GM10266 (cell line): ENCODE measurements at regions not wholly inside any gene's neighbourhood (a gene's known extent, or its start where the extent isn't known, plus 50 kb on each side); places are given as distances from the start of the nearest gene placed in this dataset.

Source experiments
- DNase-seq: peaks from one replicate; pipeline ENCODE4 v3.0.0; 2012; ENCODE audit errors: extremely low spot score
- CTCF ChIP-seq: IDR thresholded peaks from 2 replicates; pipeline ENCODE4 v1.5.1; 2012; ENCODE audit warnings: mild to moderate bottlenecking, low read depth; ENCODE audit not compliant: control insufficient read depth, insufficient read depth; ENCODE audit errors: missing control alignments

- DNase-seq = no peak
- no peak for TF ChIP-seq CTCF
These were observed 237.8 kb upstream of the GSE1 start for GRCh38 chr16:85375282-85375681.

- DNase-seq = no peak
- TF ChIP-seq CTCF = no peak
These were observed 236.6 kb upstream of the GSE1 start for GRCh38 chr16:85376292-85377095.

DNA sequence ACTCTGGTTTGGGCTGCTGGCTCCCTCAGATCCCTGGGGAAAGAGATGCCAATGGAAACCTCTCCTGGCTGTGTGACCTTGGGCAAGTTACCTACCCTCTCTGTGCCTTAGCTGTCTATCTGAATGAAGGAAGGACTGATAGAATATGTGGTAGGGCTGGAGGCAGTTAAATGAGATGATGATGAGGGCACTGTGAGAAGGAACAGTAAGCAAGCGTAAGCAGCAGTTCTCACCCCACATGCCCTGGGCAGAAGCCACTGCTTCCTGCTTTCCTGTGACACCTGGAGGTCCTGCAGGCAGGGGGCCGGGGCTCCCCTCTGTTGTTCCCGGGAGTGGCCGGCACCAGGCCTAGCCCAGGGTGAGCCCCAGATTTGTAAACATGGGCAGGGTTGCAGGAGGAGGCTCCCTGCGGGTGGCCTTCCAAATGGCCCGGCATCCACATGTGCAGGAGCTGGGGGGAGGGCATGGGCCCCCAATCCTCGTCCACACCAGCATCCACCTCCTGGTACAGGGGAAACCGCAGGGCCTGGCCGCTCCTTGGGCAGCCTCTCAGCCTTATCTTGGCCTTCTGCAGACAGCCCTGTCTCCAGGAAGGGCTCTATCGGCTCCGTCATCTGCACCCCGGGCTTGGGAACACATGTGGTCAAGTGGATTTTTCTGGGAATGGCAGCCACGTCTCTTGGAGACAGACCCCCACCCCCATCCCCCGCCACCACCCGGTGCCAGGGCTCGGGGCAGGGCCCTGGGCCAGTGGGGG is 235.6 kb upstream of the GSE1 start:
- no peak for DNase-seq
- TF ChIP-seq CTCF = no peak

GRCh38 chr16:85378145-85379040 is 234.7 kb upstream of the GSE1 start:
- DNase-seq = no peak
- no peak for TF ChIP-seq CTCF

DNA sequence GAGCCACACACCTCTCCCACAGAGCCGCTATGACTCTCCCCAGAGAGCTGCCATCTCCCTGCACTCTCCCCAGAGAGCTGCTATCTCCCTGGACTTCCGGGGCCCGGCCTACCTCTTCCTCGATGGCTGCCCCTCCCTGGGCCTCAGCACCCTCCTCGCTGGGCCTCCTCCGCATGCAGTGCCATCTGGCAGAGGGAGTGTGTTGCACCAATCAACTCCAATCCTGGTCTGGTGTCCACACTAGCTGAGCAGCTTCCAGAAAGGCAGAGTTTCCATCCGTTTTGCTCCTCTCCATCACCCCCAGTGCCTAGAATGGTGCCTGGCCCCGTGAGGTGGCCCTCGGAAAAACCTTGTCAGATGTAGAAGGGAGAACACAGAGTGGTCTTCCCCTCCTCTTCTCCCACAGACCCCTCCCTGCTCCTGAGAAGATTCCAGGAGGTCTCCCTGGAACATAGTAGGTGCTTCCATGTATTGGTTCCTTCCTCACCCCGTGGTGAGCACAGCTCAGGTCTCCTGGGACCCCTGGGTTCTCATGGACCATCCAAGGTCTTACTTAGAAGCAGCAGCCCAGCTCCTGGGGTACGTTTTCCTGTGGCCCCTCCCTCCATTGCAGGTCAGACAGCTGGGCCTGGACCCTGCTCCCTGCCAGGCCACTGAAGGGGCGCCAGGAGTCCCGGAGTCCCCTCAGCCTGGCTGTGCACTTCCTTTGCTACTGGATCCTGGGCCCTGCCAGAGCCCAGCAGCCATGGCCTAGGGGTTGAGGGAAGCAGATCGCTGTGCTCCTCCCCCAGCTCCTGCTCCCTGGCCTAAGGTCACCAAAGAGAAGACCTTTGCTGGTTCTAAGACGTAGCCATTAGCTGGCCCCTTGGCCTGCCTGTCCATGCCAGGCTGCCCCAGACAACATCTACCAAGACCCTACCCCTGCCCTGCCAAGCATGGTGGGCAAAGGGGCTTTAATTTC is 233.8 kb upstream of the GSE1 start:
- no peak for TF ChIP-seq CTCF
- no peak for DNase-seq

DNA sequence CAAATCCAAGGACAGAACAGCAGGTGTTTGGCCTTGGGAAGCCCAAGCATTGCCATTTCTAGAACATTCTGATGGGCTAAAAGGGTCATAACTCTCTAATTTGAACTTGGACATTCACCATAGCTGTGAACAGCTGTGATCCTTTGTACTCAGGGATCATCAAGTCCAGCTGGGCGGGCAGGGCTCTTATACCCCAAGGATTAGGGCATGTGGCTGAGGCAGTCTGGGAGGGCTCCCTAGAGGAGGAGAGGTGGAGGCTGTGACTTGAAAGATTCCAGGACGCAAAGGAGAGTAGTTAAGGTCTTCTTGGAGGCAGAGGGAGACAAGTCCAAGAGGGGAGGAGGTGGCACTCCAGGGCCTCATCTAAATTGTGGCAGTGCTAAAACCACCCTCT is 233.1 kb upstream of the GSE1 start:
- TF ChIP-seq CTCF = no peak
- no peak for DNase-seq
